ENCODE measurements at regions not wholly inside any gene's neighbourhood (a gene's known extent, or its start where the extent isn't known, plus 50 kb on each side); places are given as distances from the start of the nearest gene placed in this dataset.

GRCh38 chr20:22495789-22496188 lies 88.6 kb downstream of the FOXA2 start:
- no peak overlapping the region for H3K27ac Mint-ChIP-seq
- H3K9me3 Mint-ChIP-seq = peaks cover 7% of the 10 kb centered on the region
- H3K4me3 Mint-ChIP-seq = no peak overlapping the region
- H3K27me3 Mint-ChIP-seq (ENCODE audit: low read depth) = no peaks in the 10 kb centered on the region
- no peaks in the 10 kb centered on the region for H3K36me3 Mint-ChIP-seq (ENCODE audit: low read depth)
- H3K4me1 Mint-ChIP-seq (ENCODE audit: low read depth) = no peaks in the 10 kb centered on the region

GRCh38 chr20:22495172-22495571 lies 89.2 kb downstream of the FOXA2 start:
- H3K27ac Mint-ChIP-seq = no peak overlapping the region
- no peaks in the 10 kb centered on the region for H3K27me3 Mint-ChIP-seq (ENCODE audit: low read depth)
- no peak overlapping the region for H3K4me3 Mint-ChIP-seq
- peaks cover 4% of the 10 kb centered on the region for H3K9me3 Mint-ChIP-seq
- no peaks in the 10 kb centered on the region for H3K4me1 Mint-ChIP-seq (ENCODE audit: low read depth)
- no peaks in the 10 kb centered on the region for H3K36me3 Mint-ChIP-seq (ENCODE audit: low read depth)

GRCh38 chr20:22492497-22492896 lies 91.9 kb downstream of the FOXA2 start:
- no peaks in the 10 kb centered on the region for H3K4me1 Mint-ChIP-seq (ENCODE audit: low read depth)
- H3K9me3 Mint-ChIP-seq = peaks cover 2% of the 10 kb centered on the region
- no peaks in the 10 kb centered on the region for H3K27me3 Mint-ChIP-seq (ENCODE audit: low read depth)
- H3K27ac Mint-ChIP-seq = no peak overlapping the region
- no peaks in the 10 kb centered on the region for H3K36me3 Mint-ChIP-seq (ENCODE audit: low read depth)
- no peak overlapping the region for H3K4me3 Mint-ChIP-seq

- H3K4me1 Mint-ChIP-seq (ENCODE audit: low read depth) = no peaks in the 10 kb centered on the region
- no peak overlapping the region for H3K4me3 Mint-ChIP-seq
- no peaks in the 10 kb centered on the region for H3K36me3 Mint-ChIP-seq (ENCODE audit: low read depth)
Measured at GRCh38 chr20:22491194-22491505, 93.2 kb downstream of the FOXA2 start.

GRCh38 chr20:22490287-22491193 lies 93.8 kb downstream of the FOXA2 start:
- H3K36me3 Mint-ChIP-seq (ENCODE audit: low read depth) = no peaks in the 10 kb centered on the region
- H3K4me1 Mint-ChIP-seq (ENCODE audit: low read depth) = no peaks in the 10 kb centered on the region
- H3K27ac Mint-ChIP-seq = no peak overlapping the region
- H3K9me3 Mint-ChIP-seq = no peaks in the 10 kb centered on the region
- H3K4me3 Mint-ChIP-seq = no peak overlapping the region
- no peaks in the 10 kb centered on the region for H3K27me3 Mint-ChIP-seq (ENCODE audit: low read depth)

More at GRCh38 chr20:22491194-22491505, 93.2 kb downstream of the FOXA2 start:
- no peak overlapping the region for H3K27ac Mint-ChIP-seq
- no peaks in the 10 kb centered on the region for H3K9me3 Mint-ChIP-seq
- no peaks in the 10 kb centered on the region for H3K27me3 Mint-ChIP-seq (ENCODE audit: low read depth)

GRCh38 chr20:22489626-22490286 lies 94.6 kb downstream of the FOXA2 start:
- H3K4me1 Mint-ChIP-seq (ENCODE audit: low read depth) = no peaks in the 10 kb centered on the region
- H3K27me3 Mint-ChIP-seq (ENCODE audit: low read depth) = no peaks in the 10 kb centered on the region
- H3K27ac Mint-ChIP-seq = no peak overlapping the region
- no peaks in the 10 kb centered on the region for H3K9me3 Mint-ChIP-seq
- H3K4me3 Mint-ChIP-seq = no peak overlapping the region
- H3K36me3 Mint-ChIP-seq (ENCODE audit: low read depth) = no peaks in the 10 kb centered on the region

- Mint-ChIP-seq H3K27ac (no peak overlapping the region), H3K36me3 (ENCODE audit: low read depth) (no peaks in the 10 kb centered on the region), H3K4me1 (ENCODE audit: low read depth) (no peaks in the 10 kb centered on the region), H3K4me3 (no peak overlapping the region), H3K9me3 (peaks cover 8% of the 10 kb centered on the region), H3K27me3 (ENCODE audit: low read depth) (no peaks in the 10 kb centered on the region)
Measured at GRCh38 chr20:22480336-22480735, 104.0 kb downstream of the FOXA2 start.

- Mint-ChIP-seq H3K9me3 (peaks cover 18% of the 10 kb centered on the region), H3K4me3 (no peak overlapping the region), H3K27me3 (ENCODE audit: low read depth) (no peaks in the 10 kb centered on the region), H3K36me3 (ENCODE audit: low read depth) (no peaks in the 10 kb centered on the region), H3K27ac (no peak overlapping the region), H3K4me1 (ENCODE audit: low read depth) (no peaks in the 10 kb centered on the region)
Measured at GRCh38 chr20:22475662-22476061, 108.7 kb downstream of the FOXA2 start.

GRCh38 chr20:22474224-22474623 lies 110.1 kb downstream of the FOXA2 start:
- Mint-ChIP-seq H3K4me1 (ENCODE audit: low read depth) (no peaks in the 10 kb centered on the region), H3K27ac (no peak overlapping the region), H3K9me3 (peaks cover 18% of the 10 kb centered on the region), H3K4me3 (no peak overlapping the region), H3K36me3 (ENCODE audit: low read depth) (no peaks in the 10 kb centered on the region), H3K27me3 (ENCODE audit: low read depth) (no peaks in the 10 kb centered on the region)

GRCh38 chr20:22473293-22473692 lies 111.1 kb downstream of the FOXA2 start:
- no peak overlapping the region for H3K27ac Mint-ChIP-seq
- H3K36me3 Mint-ChIP-seq (ENCODE audit: low read depth) = no peaks in the 10 kb centered on the region
- H3K27me3 Mint-ChIP-seq (ENCODE audit: low read depth) = no peaks in the 10 kb centered on the region
- no peak overlapping the region for H3K4me3 Mint-ChIP-seq
- H3K4me1 Mint-ChIP-seq (ENCODE audit: low read depth) = no peaks in the 10 kb centered on the region
- peaks cover 18% of the 10 kb centered on the region for H3K9me3 Mint-ChIP-seq

GRCh38 chr20:22472447-22473100 lies 111.8 kb downstream of the FOXA2 start:
- no peaks in the 10 kb centered on the region for H3K36me3 Mint-ChIP-seq (ENCODE audit: low read depth)
- peaks cover 18% of the 10 kb centered on the region for H3K9me3 Mint-ChIP-seq
- H3K27ac Mint-ChIP-seq = no peak overlapping the region

GRCh38 chr20:22471156-22471836 lies 113.1 kb downstream of the FOXA2 start:
- Mint-ChIP-seq H3K4me3 (no peak overlapping the region), H3K36me3 (ENCODE audit: low read depth) (no peaks in the 10 kb centered on the region), H3K27me3 (ENCODE audit: low read depth) (no peaks in the 10 kb centered on the region), H3K27ac (no peak overlapping the region), H3K9me3 (peaks cover 11% of the 10 kb centered on the region), H3K4me1 (ENCODE audit: low read depth) (no peaks in the 10 kb centered on the region)

More at GRCh38 chr20:22472447-22473100, 111.8 kb downstream of the FOXA2 start:
- Mint-ChIP-seq H3K4me1 (ENCODE audit: low read depth) (no peaks in the 10 kb centered on the region), H3K4me3 (no peak overlapping the region), H3K27me3 (ENCODE audit: low read depth) (no peaks in the 10 kb centered on the region)

GRCh38 chr20:22470620-22471026 lies 113.7 kb downstream of the FOXA2 start:
- H3K4me1 Mint-ChIP-seq (ENCODE audit: low read depth) = no peaks in the 10 kb centered on the region
- no peak overlapping the region for H3K4me3 Mint-ChIP-seq
- H3K9me3 Mint-ChIP-seq = peaks cover 10% of the 10 kb centered on the region
- H3K36me3 Mint-ChIP-seq (ENCODE audit: low read depth) = no peaks in the 10 kb centered on the region
- H3K27ac Mint-ChIP-seq = no peak overlapping the region
- H3K27me3 Mint-ChIP-seq (ENCODE audit: low read depth) = no peaks in the 10 kb centered on the region

GRCh38 chr20:22466447-22467171 lies 117.8 kb downstream of the FOXA2 start:
- Mint-ChIP-seq H3K4me1 (ENCODE audit: low read depth) (no peaks in the 10 kb centered on the region), H3K4me3 (no peak overlapping the region), H3K27me3 (ENCODE audit: low read depth) (no peaks in the 10 kb centered on the region), H3K36me3 (ENCODE audit: low read depth) (no peaks in the 10 kb centered on the region), H3K27ac (no peak overlapping the region), H3K9me3 (peaks cover under 1% of the 10 kb centered on the region)

All from T-helper 1 cell treated with Interleukin-12 subunit alpha and Interleukin-12 subunit beta and Interleukin-4 antibody, amounts not matched to agents 30 μg/mL and 1 μg/mL, for 36 hours (primary cell).